GM19035 (cell line): ENCODE measurements at regions not wholly inside any gene's neighbourhood (a gene's known extent, or its start where the extent isn't known, plus 50 kb on each side); places are given as distances from the start of the nearest gene placed in this dataset.

Experiments used
- ATAC-seq: cut with Tn5 transposase; IDR thresholded peaks from one replicate; pipeline ENCODE4 v1.9.1; 2021; ENCODE audit not compliant: unreplicated experiment

GRCh38 chr17:55829995-55830612 is 79.3 kb downstream of the PCTP start:
- no peak for ATAC-seq

- no peak for ATAC-seq
Observed at GRCh38 chr17:55830699-55831471, 80.0 kb downstream of the PCTP start.

GRCh38 chr17:55833306-55833705 is 82.5 kb downstream of the PCTP start:
- no peak for ATAC-seq

- ATAC-seq = no peak
Observed at GRCh38 chr17:55842405-55843158, 91.7 kb downstream of the PCTP start.

- ATAC-seq = no peak
Observed at GRCh38 chr17:55843785-55844184, 92.9 kb downstream of the PCTP start.

GRCh38 chr17:55845385-55845784 is 94.5 kb downstream of the PCTP start:
- no peak for ATAC-seq

- no peak for ATAC-seq
Observed at GRCh38 chr17:55846745-55847144, 95.9 kb downstream of the PCTP start.

- ATAC-seq = no peak
Observed at GRCh38 chr17:55852734-55853133, 101.9 kb downstream of the PCTP start.

GRCh38 chr17:55859301-55859795 is 108.5 kb downstream of the PCTP start:
- ATAC-seq = no peak

GRCh38 chr17:55865072-55865762 is 114.4 kb downstream of the PCTP start:
- no peak for ATAC-seq

- ATAC-seq = no peak
Observed at GRCh38 chr17:55870044-55870443, 119.2 kb downstream of the PCTP start.

GRCh38 chr17:55872374-55872773 is 121.5 kb downstream of the PCTP start:
- ATAC-seq = peak; percentile 71

- ATAC-seq = no peak
Observed at GRCh38 chr17:55873017-55873758, 122.3 kb downstream of the PCTP start.

- no peak for ATAC-seq
Observed at GRCh38 chr17:55883149-55883548, 132.3 kb downstream of the PCTP start.

GRCh38 chr17:55887531-55887930 is 136.7 kb downstream of the PCTP start:
- ATAC-seq = no peak

GRCh38 chr17:55889271-55889670 is 138.4 kb downstream of the PCTP start:
- ATAC-seq = no peak

GRCh38 chr17:55895112-55895759 is 144.4 kb downstream of the PCTP start:
- no peak for ATAC-seq

- ATAC-seq = no peak
Observed at GRCh38 chr17:55897301-55897700, 146.4 kb downstream of the PCTP start.

GRCh38 chr17:55898195-55898594 is 147.3 kb downstream of the PCTP start:
- no peak for ATAC-seq

GRCh38 chr17:55900188-55900587 is 149.3 kb downstream of the PCTP start:
- no peak for ATAC-seq
